HCT116 (cell line): ENCODE measurements at regions not wholly inside any gene's neighbourhood (a gene's known extent, or its start where the extent isn't known, plus 50 kb on each side); places are given as distances from the start of the nearest gene placed in this dataset.

ENCODE experiments used
- ATAC-seq: fragments of 200-7000 bp; cut with Tn5 transposase; 2 replicates; pipeline ENCODE4 v1.9.1; 2020; ENCODE audit warnings: mild to moderate bottlenecking, moderate library complexity
- BruUV-seq: library from RNA; stranded (reverse); fragments of 400-500 nt; replicated peaks from 2 replicates; lab custom pipeline; 2021; lab: Mats Ljungman, UMichigan
- CTCF ChIA-PET: fragments of 300-600 bp; sonication (Branson Sonifier 250); formaldehyde crosslinking; loops from one replicate; lab custom pipeline; 2021; ENCODE audit warnings: antibody characterized with exemption; lab: Charles Lee
- POLR2A ChIA-PET: fragments of 300-600, 350-600 bp; sonication (Branson Sonifier 250); formaldehyde crosslinking; loops from one replicate; lab custom pipeline; 2021; ENCODE audit warnings: antibody characterized with exemption; lab: Charles Lee
- RAD21 ChIA-PET, 2 experiments: fragments of 300-600 bp; sonication (Branson Sonifier 250); formaldehyde crosslinking; loops; one replicate each; lab custom pipeline; 2023; ENCODE audit warnings: low total read pairs in 2 of 2; ENCODE audit not compliant: uncharacterized antibody in 2 of 2, unreplicated experiment in 2 of 2, low non-redundant PET in 1 of 2; lab: Charles Lee
- DNase-seq: peaks from one replicate; pipeline ENCODE4 v3.0.0-alpha.2; 2010; ENCODE audit warnings: low read depth, low spot score
- H2AFZ ChIP-seq: fragments of 200-600 bp; shearing (Covaris generic), sonication (generic); 2 replicates; pipeline ENCODE4 v1.6.1; 2017; ENCODE audit warnings: low read depth, mixed run types, mixed read lengths, antibody characterized with exemption, low read length; ENCODE audit not compliant: poor library complexity, severe bottlenecking
- H3K27ac ChIP-seq: 2 replicates; pipeline ENCODE4 v1.5.1; 2012; ENCODE audit warnings: low read depth, low read length
- H3K27me3 ChIP-seq: fragments of 200-600 bp; sonication (generic); 2 replicates; pipeline ENCODE4 v1.6.1; 2016; ENCODE audit warnings: mixed run types, low read length, mixed read lengths; ENCODE audit not compliant: insufficient read depth
- H3K36me3 ChIP-seq, 2 experiments: fragments of 200-500 bp in 1 of 2; fragments of 200-600 bp in 1 of 2; sonication (Bioruptor generic) in 1 of 2; sonication (generic) in 1 of 2; 2 replicates each; pipeline versions ENCODE4 v1.5.1 to v1.6.1; 2014 to 2016; ENCODE audit warnings: low read length in 2 of 2, inconsistent platforms in 1 of 2, mixed read lengths in 1 of 2, mixed run types in 1 of 2; ENCODE audit not compliant: insufficient read depth in 2 of 2, control insufficient read depth in 1 of 2
- H3K4me1 ChIP-seq, 2 experiments: fragments of 200-600 bp in 1 of 2; sonication (generic) in 1 of 2; 2 replicates each; pipeline versions ENCODE4 v1.5.1 to v1.6.1; 2012 to 2017; ENCODE audit warnings: low read length in 2 of 2, inconsistent platforms in 1 of 2, mild to moderate bottlenecking in 1 of 2, mixed read lengths in 1 of 2, mixed run types in 1 of 2, moderate library complexity in 1 of 2; ENCODE audit not compliant: insufficient read depth in 2 of 2, control insufficient read depth in 1 of 2
- H3K4me2 ChIP-seq: fragments of 200-600 bp; sonication (generic); 2 replicates; pipeline ENCODE4 v1.6.1; 2017; ENCODE audit warnings: mixed run types, low read length, mixed read lengths
- H3K4me3 ChIP-seq, 2 experiments: fragments of 200-600 bp in 1 of 2; sonication (generic) in 1 of 2; replicated peaks in 1 of 2; 2 replicates each; pipeline ENCODE4 v1.5.1; 2011 to 2016; ENCODE audit warnings: low read length in 2 of 2, control low read depth in 1 of 2, low read depth in 1 of 2, mild to moderate bottlenecking in 1 of 2, mixed read lengths in 1 of 2, mixed run types in 1 of 2
- H3K79me2 ChIP-seq: fragments of 200-600 bp; sonication (generic); 2 replicates; pipeline ENCODE4 v1.6.1; 2017; ENCODE audit warnings: mild to moderate bottlenecking, mixed run types, low read length, moderate library complexity, mixed read lengths; ENCODE audit not compliant: insufficient read depth
- H3K9ac ChIP-seq: fragments of 200-600 bp; sonication (generic); 2 replicates; pipeline ENCODE4 v1.6.1; 2016; ENCODE audit warnings: low read length, mixed read lengths
- H3K9me2 ChIP-seq: fragments of 200-600 bp; sonication (generic), shearing (Covaris generic); 2 replicates; pipeline ENCODE4 v1.6.1; 2017; ENCODE audit warnings: mixed run types, mild to moderate bottlenecking, moderate library complexity; ENCODE audit not compliant: insufficient read depth
- H3K9me3 ChIP-seq, 2 experiments: fragments of 200-500 bp in 1 of 2; fragments of 200-600 bp in 1 of 2; sonication (Bioruptor generic) in 1 of 2; sonication (generic) in 1 of 2; 2 replicates each; pipeline ENCODE4 v1.6.1; 2014 to 2017; ENCODE audit warnings: low read length in 2 of 2, mixed read lengths in 2 of 2, inconsistent platforms in 1 of 2, low read depth in 1 of 2, mild to moderate bottlenecking in 1 of 2, mixed run types in 1 of 2, moderate library complexity in 1 of 2; ENCODE audit not compliant: control insufficient read depth in 1 of 2, insufficient read depth in 1 of 2
- H4K20me1 ChIP-seq: fragments of 200-600 bp; sonication (generic), shearing (Covaris generic); 2 replicates; pipeline ENCODE4 v1.6.1; 2017; ENCODE audit warnings: mixed run types, mild to moderate bottlenecking, moderate library complexity; ENCODE audit not compliant: insufficient read depth
- CTCF ChIP-seq, 3 experiments: fragments of 200-600 bp in 1 of 3; sonication (generic) in 1 of 3; IDR thresholded peaks in 2 of 3; conservative IDR thresholded peaks in 1 of 3; 2 replicates each; pipeline ENCODE4 v1.5.1; 2012 to 2017; ENCODE audit warnings: low read depth in 2 of 3, low read length in 2 of 3, antibody characterized with exemption in 1 of 3, borderline replicate concordance in 1 of 3, control low read depth in 1 of 3, mild to moderate bottlenecking in 1 of 3, mixed read lengths in 1 of 3, mixed run types in 1 of 3, moderate library complexity in 1 of 3; ENCODE audit not compliant: insufficient read depth in 1 of 3
- EGR1 ChIP-seq: IDR thresholded peaks from 2 replicates; pipeline ENCODE4 v1.6.1; 2012; ENCODE audit warnings: low read depth
- EZH2 ChIP-seq: fragments of 200-600 bp; sonication (generic); IDR thresholded peaks from 2 replicates; pipeline ENCODE4 v1.6.1; 2017; ENCODE audit warnings: antibody characterized with exemption, mixed run types
- EZH2phosphoT487 ChIP-seq: fragments of 200-600 bp; IDR thresholded peaks from 2 replicates; pipeline ENCODE4 v1.6.1; 2018; ENCODE audit warnings: antibody characterized with exemption, borderline replicate concordance
- FOSL1 ChIP-seq: IDR thresholded peaks from 2 replicates; pipeline ENCODE4 v1.6.1; 2012; ENCODE audit warnings: low read depth
- JUND ChIP-seq: IDR thresholded peaks from 2 replicates; pipeline ENCODE4 v1.6.1; 2012
- POLR2A ChIP-seq: IDR thresholded peaks from 2 replicates; pipeline ENCODE4 v1.7.0; 2011; ENCODE audit warnings: borderline replicate concordance; ENCODE audit not compliant: insufficient read depth, insufficient read length; ENCODE audit errors: extremely low read depth
- POLR2AphosphoS5 ChIP-seq: IDR thresholded peaks from 2 replicates; pipeline ENCODE4 v1.6.1; 2011; ENCODE audit warnings: mild to moderate bottlenecking, low read depth, low read length, moderate library complexity
- RAD21 ChIP-seq: IDR thresholded peaks from 2 replicates; pipeline ENCODE4 v1.6.1; 2012; ENCODE audit warnings: low read depth, mild to moderate bottlenecking
- REST ChIP-seq: IDR thresholded peaks from 2 replicates; pipeline ENCODE4 v1.6.1; 2012; ENCODE audit warnings: low read depth
- SIN3A ChIP-seq: IDR thresholded peaks from 2 replicates; pipeline ENCODE4 v1.6.1; 2012; ENCODE audit warnings: low read depth
- SP1 ChIP-seq: IDR thresholded peaks from 2 replicates; pipeline ENCODE4 v1.6.1; 2012; ENCODE audit warnings: low read depth
- SRF ChIP-seq: IDR thresholded peaks from 2 replicates; pipeline ENCODE4 v1.6.1; 2012; ENCODE audit warnings: low read depth
- TCF7L2 ChIP-seq: IDR thresholded peaks from 2 replicates; pipeline ENCODE4 v1.7.0; 2011; ENCODE audit warnings: borderline replicate concordance, inconsistent platforms; ENCODE audit not compliant: insufficient read depth, insufficient read length; ENCODE audit errors: extremely low read depth
- YY1 ChIP-seq: IDR thresholded peaks from 2 replicates; pipeline ENCODE4 v1.6.1; 2011; ENCODE audit warnings: low read length, low read depth, moderate library complexity, mild to moderate bottlenecking; ENCODE audit not compliant: insufficient replicate concordance; ENCODE audit errors: extremely low read depth
- ZFX ChIP-seq: fragments of 450-650 bp; IDR thresholded peaks from 2 replicates; pipeline ENCODE4 v1.6.1; 2017
- ZNF274 ChIP-seq: fragments of 200-500 bp; sonication (Bioruptor generic); IDR thresholded peaks from 2 replicates; pipeline ENCODE4 v1.6.1; 2014; ENCODE audit warnings: mild to moderate bottlenecking, low read depth, low read length, inconsistent platforms
- intact Hi-C: fragments of 100-400 bp; cut with micrococcal nuclease; formaldehyde crosslinking; loops from 2 replicates; pipeline ENCODE4 v1.10.0; 2022
- TF ChIP-seq, protein P1 (sequence below): IDR thresholded peaks from 2 replicates; pipeline ENCODE4 v1.6.1; 2012
- TF ChIP-seq, protein P2 (sequence below): IDR thresholded peaks from 2 replicates; pipeline ENCODE4 v1.6.1; 2011; ENCODE audit warnings: mild to moderate bottlenecking, low read length, moderate library complexity; ENCODE audit not compliant: insufficient replicate concordance; ENCODE audit errors: extremely low read depth
- TF ChIP-seq, protein P3 (sequence below): IDR thresholded peaks from 2 replicates; pipeline ENCODE4 v1.6.1; 2012

- no peak overlapping the region for H3K4me3 ChIP-seq
- intact Hi-C loops, result no loop called here
Measured at GRCh38 chr1:216820345-216820744, 97.1 kb upstream of the ESRRG start.

More at GRCh38 chr1:216820345-216820744, 97.1 kb upstream of the ESRRG start:
- no peak for TF ChIP-seq RAD21
- TF ChIP-seq YY1, result no peak
- TF ChIP-seq ZNF274, result no peak
- no peak for TF ChIP-seq CTCF (IDR thresholded peaks at IDR 0.05 in 2 of 3, conservative IDR thresholded peaks at IDR 0.05 in 1 of 3; ENCODE audit: borderline replicate concordance in 1 of 3, insufficient read depth in 1 of 3, low read depth in 2 of 3, low read length in 2 of 3)
- TF ChIP-seq JUND, result no peak
- TF ChIP-seq SIN3A, result no peak
- TF ChIP-seq, protein P1, sequence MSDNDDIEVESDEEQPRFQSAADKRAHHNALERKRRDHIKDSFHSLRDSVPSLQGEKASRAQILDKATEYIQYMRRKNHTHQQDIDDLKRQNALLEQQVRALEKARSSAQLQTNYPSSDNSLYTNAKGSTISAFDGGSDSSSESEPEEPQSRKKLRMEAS, result no peak
- no peak for TF ChIP-seq SRF
- no peak for TF ChIP-seq SP1
- TF ChIP-seq ZFX, result no peak
- TF ChIP-seq, protein P2, sequence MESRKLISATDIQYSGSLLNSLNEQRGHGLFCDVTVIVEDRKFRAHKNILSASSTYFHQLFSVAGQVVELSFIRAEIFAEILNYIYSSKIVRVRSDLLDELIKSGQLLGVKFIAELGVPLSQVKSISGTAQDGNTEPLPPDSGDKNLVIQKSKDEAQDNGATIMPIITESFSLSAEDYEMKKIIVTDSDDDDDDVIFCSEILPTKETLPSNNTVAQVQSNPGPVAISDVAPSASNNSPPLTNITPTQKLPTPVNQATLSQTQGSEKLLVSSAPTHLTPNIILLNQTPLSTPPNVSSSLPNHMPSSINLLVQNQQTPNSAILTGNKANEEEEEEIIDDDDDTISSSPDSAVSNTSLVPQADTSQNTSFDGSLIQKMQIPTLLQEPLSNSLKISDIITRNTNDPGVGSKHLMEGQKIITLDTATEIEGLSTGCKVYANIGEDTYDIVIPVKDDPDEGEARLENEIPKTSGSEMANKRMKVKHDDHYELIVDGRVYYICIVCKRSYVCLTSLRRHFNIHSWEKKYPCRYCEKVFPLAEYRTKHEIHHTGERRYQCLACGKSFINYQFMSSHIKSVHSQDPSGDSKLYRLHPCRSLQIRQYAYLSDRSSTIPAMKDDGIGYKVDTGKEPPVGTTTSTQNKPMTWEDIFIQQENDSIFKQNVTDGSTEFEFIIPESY, result no peak
- no peak for TF ChIP-seq EGR1
- no peak for TF ChIP-seq POLR2A
- TF ChIP-seq REST, result no peak
- no peak for TF ChIP-seq TCF7L2
- TF ChIP-seq EZH2phosphoT487, result no peak
- TF ChIP-seq, protein P3, sequence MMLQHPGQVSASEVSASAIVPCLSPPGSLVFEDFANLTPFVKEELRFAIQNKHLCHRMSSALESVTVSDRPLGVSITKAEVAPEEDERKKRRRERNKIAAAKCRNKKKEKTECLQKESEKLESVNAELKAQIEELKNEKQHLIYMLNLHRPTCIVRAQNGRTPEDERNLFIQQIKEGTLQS, result no peak
- TF ChIP-seq EZH2, result no peak
- TF ChIP-seq FOSL1, result no peak
- TF ChIP-seq POLR2AphosphoS5, result no peak
- Histone ChIP-seq H3K27ac (no peak overlapping the region), H3K9me3 (peaks cover 0 to 4% of the 10 kb centered on the region in 2 experiments; a peak in 1 of 4 replicates), H3K4me1 (no peaks in the 10 kb centered on the region), H3K27me3 (no peaks in the 10 kb centered on the region), H3K9ac (no peak overlapping the region), H3K9me2 (no peaks in the 10 kb centered on the region), H3K79me2 (no peaks in the 10 kb centered on the region), H3K4me2 (no peak overlapping the region), H2AFZ (no peak overlapping the region), H3K36me3 (no peaks in the 10 kb centered on the region), H4K20me1 (no peaks in the 10 kb centered on the region)
- ATAC-seq (no peak), DNase-seq (no peak)
- BruUV-seq, result no TSS peak
- RAD21 ChIA-PET, result no interaction called here
- POLR2A ChIA-PET, result no interaction called here
- CTCF ChIA-PET, result no interaction called here
